ENCODE measurements at regions not wholly inside any gene's neighbourhood (a gene's known extent, or its start where the extent isn't known, plus 50 kb on each side); places are given as distances from the start of the nearest gene placed in this dataset.

GRCh38 chrX:113075521-113075920 is 234.9 kb upstream of the AMOT start:
- Mint-ChIP-seq H3K9me3 (no peaks in the 10 kb centered on the region), H3K4me3 (no peak overlapping the region), H3K27me3 (no peaks in the 10 kb centered on the region), H3K4me1 (no peaks in the 10 kb centered on the region), H3K36me3 (no peaks in the 10 kb centered on the region), H3K27ac (no peak overlapping the region)
- ATAC-seq, result no peak

GRCh38 chrX:113059714-113060113 is 219.1 kb upstream of the AMOT start:
- no peak for ATAC-seq
- H3K4me3 Mint-ChIP-seq, result no peak overlapping the region
- H3K36me3 Mint-ChIP-seq, result no peaks in the 10 kb centered on the region
- no peak overlapping the region for H3K27ac Mint-ChIP-seq
- no peaks in the 10 kb centered on the region for H3K4me1 Mint-ChIP-seq
- H3K27me3 Mint-ChIP-seq, result no peaks in the 10 kb centered on the region
- H3K9me3 Mint-ChIP-seq, result no peaks in the 10 kb centered on the region

DNA sequence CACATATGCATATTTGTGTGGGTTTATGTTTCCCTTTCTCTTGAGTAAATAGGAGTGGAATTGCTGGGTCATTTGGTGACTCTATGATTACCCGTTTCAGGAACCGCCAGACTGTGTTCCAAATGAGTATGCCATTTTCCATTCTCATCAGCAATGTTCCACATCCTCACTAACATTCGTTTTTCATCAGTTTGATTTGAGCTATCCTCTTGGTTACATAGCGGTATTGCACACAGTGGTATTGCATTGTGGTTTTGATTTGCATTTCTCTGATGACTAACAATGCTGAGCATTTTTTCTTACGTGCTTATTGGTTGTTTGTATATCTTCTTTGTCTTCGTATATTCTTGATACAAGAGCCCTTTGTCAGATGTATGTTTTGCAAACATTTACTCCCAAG is 218.0 kb upstream of the AMOT start:
- Mint-ChIP-seq H3K27me3 (no peaks in the 10 kb centered on the region), H3K27ac (no peak overlapping the region), H3K4me1 (no peaks in the 10 kb centered on the region), H3K36me3 (no peaks in the 10 kb centered on the region), H3K9me3 (no peaks in the 10 kb centered on the region), H3K4me3 (no peak overlapping the region)
- no peak for ATAC-seq

DNA sequence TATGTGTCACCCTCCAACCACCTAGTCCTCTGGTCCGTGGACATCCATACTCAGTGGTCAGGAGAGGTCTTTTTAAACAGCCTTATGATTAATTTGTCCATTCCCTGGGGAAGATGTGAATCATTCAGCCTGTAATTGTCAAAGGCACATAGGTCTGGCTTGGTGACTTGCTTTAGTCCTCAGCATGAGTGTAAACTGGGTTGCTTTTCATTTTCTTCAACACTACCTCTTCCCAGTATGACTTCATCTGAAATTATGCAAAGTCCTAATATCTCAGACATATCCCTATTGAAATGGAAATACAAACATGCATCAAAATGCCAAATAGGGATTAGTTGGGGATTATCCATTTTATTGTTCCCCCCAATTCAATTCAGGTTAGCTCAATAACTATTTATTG is 208.3 kb upstream of the AMOT start:
- no peak for ATAC-seq
- Mint-ChIP-seq H3K4me1 (no peaks in the 10 kb centered on the region), H3K27ac (no peak overlapping the region), H3K4me3 (no peak overlapping the region), H3K9me3 (peaks cover 6% of the 10 kb centered on the region), H3K27me3 (no peaks in the 10 kb centered on the region), H3K36me3 (no peaks in the 10 kb centered on the region)

DNA sequence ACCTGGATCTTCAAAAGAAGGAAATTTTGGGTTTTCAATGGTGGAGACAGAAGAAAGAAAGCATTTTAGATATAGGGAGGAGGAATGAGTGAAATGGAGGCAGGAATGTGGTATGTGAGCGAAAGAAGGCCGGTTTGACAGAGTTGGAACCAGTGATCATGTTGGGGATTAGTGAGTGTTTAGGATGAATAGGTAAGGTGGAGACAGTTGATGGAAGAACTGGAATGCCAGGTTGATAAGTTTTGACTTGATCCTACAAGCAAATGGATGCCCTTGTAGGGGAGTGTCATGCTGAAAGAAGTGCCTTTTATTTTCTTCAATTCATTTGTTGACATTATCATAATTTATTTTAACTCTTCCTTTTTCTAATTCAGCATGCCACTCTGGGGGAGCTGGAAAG is 207.8 kb upstream of the AMOT start:
- Mint-ChIP-seq H3K27me3 (no peaks in the 10 kb centered on the region), H3K36me3 (no peaks in the 10 kb centered on the region), H3K9me3 (peaks cover 8% of the 10 kb centered on the region), H3K4me3 (no peak overlapping the region), H3K4me1 (no peaks in the 10 kb centered on the region), H3K27ac (no peak overlapping the region)
- no peak for ATAC-seq

DNA sequence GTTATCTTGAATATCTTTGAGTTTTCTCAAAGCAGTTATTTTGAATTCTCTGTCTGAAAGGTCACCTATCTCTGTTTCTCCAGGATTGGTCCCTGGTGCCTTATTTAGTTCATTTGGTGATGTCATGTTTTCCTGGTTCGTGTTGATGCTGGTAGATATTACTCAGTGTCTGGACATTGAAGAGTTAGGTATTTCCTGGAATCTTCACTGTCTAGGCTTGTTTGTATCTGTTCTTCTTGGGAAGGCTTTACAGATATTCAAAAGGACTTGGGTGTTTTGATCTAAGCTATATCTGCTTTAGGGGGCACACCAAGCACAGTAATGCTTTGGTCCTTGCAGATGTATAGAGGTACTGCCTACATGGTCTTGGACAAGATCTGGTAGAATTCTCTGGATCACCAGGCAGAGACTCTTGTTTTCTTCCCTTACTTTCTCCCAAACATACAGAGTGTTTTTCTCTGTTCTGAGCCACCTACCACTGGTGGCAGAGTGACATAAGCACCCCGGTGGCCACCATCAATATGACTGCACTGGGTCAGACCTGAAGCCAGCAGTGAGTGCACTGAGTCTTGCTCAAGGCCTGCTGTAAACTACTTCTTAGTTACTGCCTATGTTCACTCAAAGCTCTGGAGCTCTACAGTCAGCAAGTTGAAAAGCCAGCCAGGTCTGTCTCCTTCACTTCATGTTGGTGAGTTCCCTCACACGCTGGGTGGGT is 193.5 kb upstream of the AMOT start:
- ATAC-seq, result no peak
- Mint-ChIP-seq H3K27me3 (no peaks in the 10 kb centered on the region), H3K27ac (no peak overlapping the region), H3K4me3 (no peak overlapping the region), H3K4me1 (no peaks in the 10 kb centered on the region), H3K36me3 (no peaks in the 10 kb centered on the region), H3K9me3 (peaks cover 5% of the 10 kb centered on the region)

GRCh38 chrX:113019958-113020357 is 179.3 kb upstream of the AMOT start:
- Mint-ChIP-seq H3K36me3 (no peaks in the 10 kb centered on the region), H3K27me3 (no peaks in the 10 kb centered on the region), H3K4me1 (no peaks in the 10 kb centered on the region), H3K27ac (no peak overlapping the region), H3K4me3 (no peak overlapping the region), H3K9me3 (peaks cover 3% of the 10 kb centered on the region)
- ATAC-seq, result no peak

GRCh38 chrX:113009837-113010236 is 169.2 kb upstream of the AMOT start:
- no peaks in the 10 kb centered on the region for H3K4me1 Mint-ChIP-seq
- H3K4me3 Mint-ChIP-seq, result no peak overlapping the region
- peaks cover 9% of the 10 kb centered on the region for H3K27me3 Mint-ChIP-seq
- H3K9me3 Mint-ChIP-seq, result no peaks in the 10 kb centered on the region
- H3K36me3 Mint-ChIP-seq, result no peaks in the 10 kb centered on the region
- ATAC-seq, result no peak
- no peak overlapping the region for H3K27ac Mint-ChIP-seq

- ATAC-seq, result no peak
- H3K27ac Mint-ChIP-seq, result no peak overlapping the region
- H3K4me3 Mint-ChIP-seq, result no peak overlapping the region
- H3K9me3 Mint-ChIP-seq, result no peaks in the 10 kb centered on the region
- peaks cover 9% of the 10 kb centered on the region for H3K27me3 Mint-ChIP-seq
- no peaks in the 10 kb centered on the region for H3K4me1 Mint-ChIP-seq
- H3K36me3 Mint-ChIP-seq, result no peaks in the 10 kb centered on the region
These were observed 168.4 kb upstream of the AMOT start for GRCh38 chrX:113009029-113009428.

GRCh38 chrX:113001836-113002235 is 161.2 kb upstream of the AMOT start:
- Mint-ChIP-seq H3K4me3 (no peak overlapping the region), H3K36me3 (no peaks in the 10 kb centered on the region), H3K27ac (no peak overlapping the region), H3K4me1 (no peaks in the 10 kb centered on the region), H3K27me3 (no peaks in the 10 kb centered on the region), H3K9me3 (no peaks in the 10 kb centered on the region)
- no peak for ATAC-seq

- Mint-ChIP-seq H3K9me3 (no peaks in the 10 kb centered on the region), H3K27me3 (no peaks in the 10 kb centered on the region), H3K36me3 (no peaks in the 10 kb centered on the region), H3K27ac (no peak overlapping the region), H3K4me3 (no peak overlapping the region), H3K4me1 (no peaks in the 10 kb centered on the region)
- no peak for ATAC-seq
These were observed 157.4 kb upstream of the AMOT start for GRCh38 chrX:112997991-112998390.

GRCh38 chrX:112991801-112992200 is 151.2 kb upstream of the AMOT start:
- Mint-ChIP-seq H3K9me3 (no peaks in the 10 kb centered on the region), H3K36me3 (no peaks in the 10 kb centered on the region), H3K27ac (no peak overlapping the region), H3K4me3 (no peak overlapping the region), H3K27me3 (no peaks in the 10 kb centered on the region), H3K4me1 (no peaks in the 10 kb centered on the region)
- no peak for ATAC-seq

DNA sequence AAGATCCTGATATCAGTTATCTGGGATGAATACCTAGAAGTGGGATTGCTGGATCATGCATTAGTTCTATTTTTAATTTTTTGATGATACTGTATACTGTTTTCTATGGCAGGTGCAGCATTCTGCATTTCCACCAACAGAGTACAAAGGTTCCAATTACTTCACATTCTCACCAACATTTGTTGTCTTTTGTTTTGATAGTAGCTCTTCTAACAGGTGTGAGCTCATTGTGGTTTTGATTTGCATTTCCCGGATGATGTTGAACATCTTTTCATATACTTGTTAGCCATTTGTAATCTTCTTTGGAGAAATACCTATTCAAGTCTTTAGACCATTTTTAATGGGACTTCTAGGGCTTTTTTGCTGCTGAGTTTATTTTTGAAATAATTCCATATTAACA is 139.2 kb upstream of the AMOT start:
- H3K9me3 Mint-ChIP-seq, result no peaks in the 10 kb centered on the region
- no peak overlapping the region for H3K4me3 Mint-ChIP-seq
- H3K4me1 Mint-ChIP-seq, result no peaks in the 10 kb centered on the region
- H3K27me3 Mint-ChIP-seq, result no peaks in the 10 kb centered on the region
- no peaks in the 10 kb centered on the region for H3K36me3 Mint-ChIP-seq
- ATAC-seq, result no peak
- H3K27ac Mint-ChIP-seq, result no peak overlapping the region

DNA sequence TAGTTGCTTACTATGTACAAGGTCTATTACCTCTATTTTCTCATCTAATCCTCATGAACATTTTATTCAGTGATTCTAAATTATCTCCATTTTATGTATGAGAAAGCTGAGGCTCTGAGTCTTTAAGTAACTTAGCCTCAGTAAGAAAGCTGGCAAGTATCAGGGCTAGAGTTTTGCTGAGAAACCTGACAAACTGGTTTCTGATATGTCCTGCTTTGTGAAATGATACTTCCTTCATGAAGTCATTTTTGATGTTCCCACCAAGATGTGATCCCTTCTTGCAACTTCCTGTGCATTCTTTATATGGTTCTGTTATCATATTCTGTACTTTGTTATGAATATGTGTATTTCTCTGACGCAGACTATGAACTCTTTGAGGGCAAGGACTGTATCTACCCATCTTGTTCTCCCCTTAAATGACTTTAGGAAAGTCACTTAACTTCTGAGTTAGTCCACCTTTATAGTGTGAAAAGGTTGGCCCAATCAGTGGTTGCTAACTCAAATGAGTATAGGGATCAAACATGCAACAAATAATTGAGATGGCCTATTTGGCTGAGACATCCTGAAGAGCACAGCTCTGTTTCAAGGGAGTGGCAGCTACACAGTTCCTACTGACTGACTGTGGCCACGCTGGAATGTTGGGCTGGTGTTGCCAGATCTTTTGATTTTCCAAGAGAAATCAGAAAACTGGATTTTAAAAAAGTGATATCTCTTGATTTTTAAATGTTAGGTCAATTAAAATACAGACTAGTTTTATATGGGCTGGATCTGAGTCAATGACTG is 127.9 kb upstream of the AMOT start:
- no peaks in the 10 kb centered on the region for H3K27me3 Mint-ChIP-seq
- H3K27ac Mint-ChIP-seq, result no peak overlapping the region
- no peak for ATAC-seq
- H3K4me3 Mint-ChIP-seq, result no peak overlapping the region
- H3K4me1 Mint-ChIP-seq, result no peaks in the 10 kb centered on the region
- H3K9me3 Mint-ChIP-seq, result no peaks in the 10 kb centered on the region
- H3K36me3 Mint-ChIP-seq, result no peaks in the 10 kb centered on the region

GRCh38 chrX:112967903-112968302 is 127.3 kb upstream of the AMOT start:
- Mint-ChIP-seq H3K4me3 (no peak overlapping the region), H3K27me3 (no peaks in the 10 kb centered on the region), H3K27ac (no peak overlapping the region), H3K36me3 (no peaks in the 10 kb centered on the region), H3K9me3 (no peaks in the 10 kb centered on the region), H3K4me1 (no peaks in the 10 kb centered on the region)
- ATAC-seq, result no peak

DNA sequence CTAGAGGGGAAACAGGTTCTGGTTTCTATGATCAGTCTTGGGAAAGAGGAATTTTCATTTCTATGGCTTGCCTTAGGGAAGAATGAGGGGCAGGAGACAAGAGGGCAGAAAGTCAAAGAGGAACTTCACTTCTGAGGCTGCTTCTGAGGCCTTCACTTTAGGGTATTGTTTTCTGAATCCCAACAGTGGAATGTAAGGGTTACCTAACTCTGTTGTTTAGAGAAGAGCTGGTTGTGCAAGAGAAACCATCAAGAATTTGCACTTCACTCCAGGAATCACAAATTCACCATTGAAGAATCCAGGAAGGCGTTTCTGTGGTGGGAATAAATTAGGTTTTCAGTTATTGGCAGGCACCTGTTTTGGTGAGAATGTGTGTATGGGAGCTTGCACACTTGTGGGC is 126.7 kb upstream of the AMOT start:
- Mint-ChIP-seq H3K4me1 (no peaks in the 10 kb centered on the region), H3K4me3 (no peak overlapping the region), H3K27ac (no peak overlapping the region), H3K9me3 (no peaks in the 10 kb centered on the region), H3K36me3 (no peaks in the 10 kb centered on the region), H3K27me3 (no peaks in the 10 kb centered on the region)
- no peak for ATAC-seq
